ENCODE measurements at regions not wholly inside any gene's neighbourhood (a gene's known extent, or its start where the extent isn't known, plus 50 kb on each side); places are given as distances from the start of the nearest gene placed in this dataset.

GRCh38 chr14:54282849-54283248 is 114.0 kb upstream of the CDKN3 start:
- Histone ChIP-seq H3K4me1 (ENCODE audit: control insufficient read depth in 2 of 2, insufficient read depth in 2 of 2, low read length in 2 of 2) (no peaks in the 10 kb centered on the region), H3K36me3 (ENCODE audit: control insufficient read depth in 2 of 2, insufficient read depth in 2 of 2, low read length in 1 of 2) (no peaks in the 10 kb centered on the region), H3K27ac (ENCODE audit: low read depth in 1 of 2, low read length in 1 of 2) (no peak overlapping the region), H3K4me3 (ENCODE audit: low read length in 2 of 2) (no peak overlapping the region), H3K9me3 (ENCODE audit: control insufficient read depth in 2 of 2, insufficient read depth in 1 of 2, low read length in 1 of 2) (no peaks in the 10 kb centered on the region), H3K27me3 (ENCODE audit: control insufficient read depth in 2 of 2, insufficient read depth in 1 of 2, low read length in 1 of 2) (no peaks in the 10 kb centered on the region)
- 91% methylated on average over 2 of the region's 2 CpGs for WGBS
- no peak for DNase-seq (ENCODE audit: low read depth in 6 of 9, low spot score in 9 of 9)

- H3K4me3 ChIP-seq (ENCODE audit: low read length in 2 of 2), result no peak overlapping the region
- DNase-seq (ENCODE audit: low read depth in 6 of 9, low spot score in 9 of 9), result no peak
- 94% methylated on average over 6 of the region's 6 CpGs for WGBS
Observed at GRCh38 chr14:54285030-54285429, 111.8 kb upstream of the CDKN3 start.

DNA sequence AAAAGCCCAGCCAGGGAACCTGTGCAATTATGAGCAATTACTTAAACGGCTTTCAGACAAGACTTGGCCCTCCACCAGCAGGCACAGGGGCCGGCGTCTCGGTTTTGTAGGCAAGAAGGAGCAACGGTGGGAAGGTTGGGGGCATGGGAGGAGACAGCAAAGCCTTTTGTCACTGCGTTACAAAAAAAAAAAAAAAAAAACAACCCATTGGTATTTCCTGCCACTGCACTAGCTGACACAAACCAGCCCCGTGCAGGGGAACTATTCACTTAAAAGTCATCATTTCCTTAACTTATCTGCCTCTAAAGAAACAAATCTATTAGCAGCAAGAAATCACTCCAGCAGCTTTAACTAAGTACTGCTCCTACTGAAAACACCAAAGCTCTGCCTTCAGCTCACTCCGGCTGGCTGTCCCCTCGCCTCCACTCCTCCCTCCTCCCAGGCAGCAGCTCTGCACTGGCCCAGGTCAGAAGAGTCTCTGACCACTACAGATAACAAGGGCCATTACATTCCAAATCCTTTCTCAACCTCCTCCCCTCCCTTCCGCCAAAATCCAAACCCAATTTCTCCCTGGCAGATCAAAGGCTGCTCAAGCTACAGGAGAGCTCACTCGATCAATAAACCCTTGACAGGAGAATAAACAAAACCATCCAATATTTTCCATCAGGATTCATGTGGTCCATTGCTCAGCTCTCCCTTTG is 105.2 kb upstream of the CDKN3 start:
- no peak overlapping the region for H3K27ac ChIP-seq (ENCODE audit: low read depth in 1 of 2, low read length in 1 of 2)
- H3K27me3 ChIP-seq (ENCODE audit: control insufficient read depth in 2 of 2, insufficient read depth in 1 of 2, low read length in 1 of 2), result peaks cover 0 to 3% of the 10 kb centered on the region in 2 donors
- WGBS, result 25% methylated on average over 11 of the region's 11 CpGs
- no peaks in the 10 kb centered on the region for H3K9me3 ChIP-seq (ENCODE audit: control insufficient read depth in 2 of 2, insufficient read depth in 1 of 2, low read length in 1 of 2)
- DNase-seq (ENCODE audit: low read depth in 6 of 9, low spot score in 9 of 9), result no peak
- no peaks in the 10 kb centered on the region for H3K36me3 ChIP-seq (ENCODE audit: control insufficient read depth in 2 of 2, insufficient read depth in 2 of 2, low read length in 1 of 2)
- no peaks in the 10 kb centered on the region for H3K4me1 ChIP-seq (ENCODE audit: control insufficient read depth in 2 of 2, insufficient read depth in 2 of 2, low read length in 2 of 2)
- no peak overlapping the region for H3K4me3 ChIP-seq (ENCODE audit: low read length in 2 of 2)

More at GRCh38 chr14:54285030-54285429, 111.8 kb upstream of the CDKN3 start:
- no peak overlapping the region for H3K27ac ChIP-seq (ENCODE audit: low read depth in 1 of 2, low read length in 1 of 2)
- H3K9me3 ChIP-seq (ENCODE audit: control insufficient read depth in 2 of 2, insufficient read depth in 1 of 2, low read length in 1 of 2), result no peaks in the 10 kb centered on the region
- no peaks in the 10 kb centered on the region for H3K36me3 ChIP-seq (ENCODE audit: control insufficient read depth in 2 of 2, insufficient read depth in 2 of 2, low read length in 1 of 2)
- H3K27me3 ChIP-seq (ENCODE audit: control insufficient read depth in 2 of 2, insufficient read depth in 1 of 2, low read length in 1 of 2), result no peaks in the 10 kb centered on the region
- no peaks in the 10 kb centered on the region for H3K4me1 ChIP-seq (ENCODE audit: control insufficient read depth in 2 of 2, insufficient read depth in 2 of 2, low read length in 2 of 2)

DNA sequence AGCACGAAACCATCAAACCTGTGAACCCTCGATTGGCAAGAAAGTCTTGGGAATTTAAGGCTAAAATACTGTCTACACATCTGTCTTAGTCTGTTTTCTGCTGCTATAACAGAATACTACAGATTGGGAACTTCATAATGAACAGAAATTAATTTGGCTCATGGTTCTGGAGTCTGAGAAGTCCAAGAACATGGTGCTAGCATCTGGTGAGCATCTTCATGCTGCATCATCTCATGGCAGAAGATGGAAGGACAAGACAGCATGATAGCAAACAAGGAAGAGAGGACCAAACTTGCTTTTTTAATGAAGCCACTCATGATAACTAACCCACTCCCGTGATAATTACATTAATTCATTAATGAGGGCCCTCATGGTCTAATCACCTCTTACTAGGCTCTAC is 102.0 kb upstream of the CDKN3 start:
- 90% methylated on average over 3 of the region's 3 CpGs for WGBS
- H3K27ac ChIP-seq (ENCODE audit: low read depth in 1 of 2, low read length in 1 of 2), result no peak overlapping the region
- H3K4me1 ChIP-seq (ENCODE audit: control insufficient read depth in 2 of 2, insufficient read depth in 2 of 2, low read length in 2 of 2), result no peaks in the 10 kb centered on the region
- no peaks in the 10 kb centered on the region for H3K36me3 ChIP-seq (ENCODE audit: control insufficient read depth in 2 of 2, insufficient read depth in 2 of 2, low read length in 1 of 2)
- H3K27me3 ChIP-seq (ENCODE audit: control insufficient read depth in 2 of 2, insufficient read depth in 1 of 2, low read length in 1 of 2), result peaks cover 0 to 3% of the 10 kb centered on the region in 2 donors
- no peak for DNase-seq (ENCODE audit: low read depth in 6 of 9, low spot score in 9 of 9)
- no peak overlapping the region for H3K4me3 ChIP-seq (ENCODE audit: low read length in 2 of 2)
- no peaks in the 10 kb centered on the region for H3K9me3 ChIP-seq (ENCODE audit: control insufficient read depth in 2 of 2, insufficient read depth in 1 of 2, low read length in 1 of 2)

DNA sequence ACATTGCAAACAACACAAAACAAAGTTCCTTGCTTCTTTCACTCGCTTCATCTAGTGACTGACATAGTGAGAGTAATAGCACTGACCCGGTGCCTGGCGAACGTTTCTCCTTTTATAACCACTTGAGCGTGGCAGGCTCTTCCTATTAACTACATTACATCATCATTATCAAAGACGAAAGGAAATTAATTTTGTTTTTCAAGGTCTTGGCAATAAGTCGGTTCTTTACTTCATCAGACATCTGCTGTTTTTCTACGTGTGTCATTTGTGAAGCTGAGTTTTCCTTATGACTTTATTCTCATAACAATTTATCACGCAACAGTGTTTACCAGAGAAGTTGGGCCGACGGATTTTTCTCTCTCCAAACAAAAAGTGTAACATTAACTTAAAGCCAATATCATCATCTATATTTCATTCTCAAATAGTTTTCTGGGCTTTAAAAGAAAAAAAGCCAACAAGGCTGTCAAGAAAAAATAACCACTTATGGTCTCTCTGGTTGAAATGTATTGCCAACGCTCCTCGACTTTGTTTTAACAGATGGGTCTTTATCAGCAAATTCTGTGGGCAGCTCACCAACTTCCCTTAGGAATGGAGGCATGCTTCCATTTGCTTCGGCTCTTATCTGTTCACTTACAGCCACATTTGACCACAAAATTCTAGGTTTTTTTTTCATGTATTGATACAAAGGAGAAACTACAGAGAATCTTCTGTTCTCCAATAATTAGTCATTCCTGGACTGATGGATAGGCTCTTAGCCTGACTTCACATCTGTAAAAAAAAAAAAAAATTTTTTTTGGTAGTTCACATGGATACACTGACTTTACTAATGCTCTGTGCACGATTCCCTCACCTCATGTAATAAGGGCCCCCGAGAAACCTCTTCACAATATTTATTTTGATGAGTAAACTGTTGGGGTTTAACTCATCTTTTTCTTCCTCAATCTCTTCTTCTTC is 97.1 kb upstream of the CDKN3 start:
- no peak for DNase-seq (ENCODE audit: low read depth in 6 of 9, low spot score in 9 of 9)
- no peak overlapping the region for H3K27ac ChIP-seq (ENCODE audit: low read depth in 1 of 2, low read length in 1 of 2)
- 52% methylated on average over 16 of the region's 16 CpGs for WGBS

GRCh38 chr14:54300881-54301280 is 95.9 kb upstream of the CDKN3 start:
- DNase-seq (ENCODE audit: low read depth in 6 of 9, low spot score in 9 of 9), result no peak
- WGBS, result 97% methylated on average over 2 of the region's 2 CpGs
- H3K4me3 ChIP-seq (ENCODE audit: low read length in 2 of 2), result no peak overlapping the region
- H3K27me3 ChIP-seq (ENCODE audit: control insufficient read depth in 2 of 2, insufficient read depth in 1 of 2, low read length in 1 of 2), result no peaks in the 10 kb centered on the region
- no peaks in the 10 kb centered on the region for H3K4me1 ChIP-seq (ENCODE audit: control insufficient read depth in 2 of 2, insufficient read depth in 2 of 2, low read length in 2 of 2)
- H3K36me3 ChIP-seq (ENCODE audit: control insufficient read depth in 2 of 2, insufficient read depth in 2 of 2, low read length in 1 of 2), result no peaks in the 10 kb centered on the region
- H3K9me3 ChIP-seq (ENCODE audit: control insufficient read depth in 2 of 2, insufficient read depth in 1 of 2, low read length in 1 of 2), result no peaks in the 10 kb centered on the region
- no peak overlapping the region for H3K27ac ChIP-seq (ENCODE audit: low read depth in 1 of 2, low read length in 1 of 2)

More for the DNA sequence above, 97.1 kb upstream of the CDKN3 start:
- H3K27me3 ChIP-seq (ENCODE audit: control insufficient read depth in 2 of 2, insufficient read depth in 1 of 2, low read length in 1 of 2), result no peaks in the 10 kb centered on the region
- no peaks in the 10 kb centered on the region for H3K36me3 ChIP-seq (ENCODE audit: control insufficient read depth in 2 of 2, insufficient read depth in 2 of 2, low read length in 1 of 2)
- no peak overlapping the region for H3K4me3 ChIP-seq (ENCODE audit: low read length in 2 of 2)
- H3K9me3 ChIP-seq (ENCODE audit: control insufficient read depth in 2 of 2, insufficient read depth in 1 of 2, low read length in 1 of 2), result no peaks in the 10 kb centered on the region
- H3K4me1 ChIP-seq (ENCODE audit: control insufficient read depth in 2 of 2, insufficient read depth in 2 of 2, low read length in 2 of 2), result no peaks in the 10 kb centered on the region

DNA sequence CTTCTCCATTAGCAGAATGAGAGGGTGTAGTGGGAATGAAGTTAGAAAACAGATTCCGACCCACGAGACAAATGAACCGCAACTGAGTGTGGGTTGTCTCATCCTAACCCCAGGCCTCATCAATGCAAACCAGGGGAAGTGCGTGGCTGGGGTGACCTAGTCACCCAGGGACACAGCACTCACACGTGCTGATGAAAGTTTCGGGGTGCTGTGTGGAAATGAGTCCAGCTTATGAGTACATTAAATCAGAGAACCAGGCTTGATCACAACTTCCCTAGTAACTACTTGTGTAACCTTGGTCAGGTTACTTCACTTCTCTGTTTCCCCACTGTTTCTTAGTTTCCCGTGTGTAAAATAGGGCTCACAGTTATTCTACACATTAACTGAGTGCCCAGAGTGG is 95.4 kb upstream of the CDKN3 start:
- H3K9me3 ChIP-seq (ENCODE audit: control insufficient read depth in 2 of 2, insufficient read depth in 1 of 2, low read length in 1 of 2), result no peaks in the 10 kb centered on the region
- no peaks in the 10 kb centered on the region for H3K27me3 ChIP-seq (ENCODE audit: control insufficient read depth in 2 of 2, insufficient read depth in 1 of 2, low read length in 1 of 2)
- no peak for DNase-seq (ENCODE audit: low read depth in 6 of 9, low spot score in 9 of 9)
- H3K27ac ChIP-seq (ENCODE audit: low read depth in 1 of 2, low read length in 1 of 2), result no peak overlapping the region
- WGBS, result 88% methylated on average over 7 of the region's 7 CpGs
- H3K36me3 ChIP-seq (ENCODE audit: control insufficient read depth in 2 of 2, insufficient read depth in 2 of 2, low read length in 1 of 2), result no peaks in the 10 kb centered on the region
- H3K4me3 ChIP-seq (ENCODE audit: low read length in 2 of 2), result no peak overlapping the region
- H3K4me1 ChIP-seq (ENCODE audit: control insufficient read depth in 2 of 2, insufficient read depth in 2 of 2, low read length in 2 of 2), result no peaks in the 10 kb centered on the region

DNA sequence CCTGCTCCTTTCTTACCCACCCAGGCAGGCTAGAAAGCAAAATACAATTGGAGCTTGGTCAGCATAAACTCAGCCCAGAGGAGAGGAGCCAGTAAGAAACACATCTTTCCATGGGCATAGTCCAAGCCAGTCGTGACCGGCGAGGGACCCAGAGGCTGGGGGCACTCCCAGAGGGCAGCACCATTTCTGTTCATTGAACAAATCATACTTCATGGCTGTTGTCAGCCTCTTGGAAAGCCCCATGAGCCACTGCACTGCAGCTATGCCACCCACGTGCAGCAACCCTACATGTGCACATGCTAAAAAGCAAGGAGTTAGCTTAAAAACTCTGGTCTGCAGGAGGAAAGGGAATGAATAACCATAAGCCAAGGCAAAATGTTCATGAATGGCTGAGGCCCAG is 90.0 kb upstream of the CDKN3 start:
- Histone ChIP-seq H3K27me3 (ENCODE audit: control insufficient read depth in 2 of 2, insufficient read depth in 1 of 2, low read length in 1 of 2) (no peaks in the 10 kb centered on the region), H3K9me3 (ENCODE audit: control insufficient read depth in 2 of 2, insufficient read depth in 1 of 2, low read length in 1 of 2) (no peaks in the 10 kb centered on the region), H3K27ac (ENCODE audit: low read depth in 1 of 2, low read length in 1 of 2) (no peak overlapping the region), H3K4me1 (ENCODE audit: control insufficient read depth in 2 of 2, insufficient read depth in 2 of 2, low read length in 2 of 2) (no peaks in the 10 kb centered on the region), H3K4me3 (ENCODE audit: low read length in 2 of 2) (no peak overlapping the region), H3K36me3 (ENCODE audit: control insufficient read depth in 2 of 2, insufficient read depth in 2 of 2, low read length in 1 of 2) (no peaks in the 10 kb centered on the region)
- WGBS, result 83% methylated on average over 4 of the region's 4 CpGs
- no peak for DNase-seq (ENCODE audit: low read depth in 6 of 9, low spot score in 9 of 9)

- DNase-seq (ENCODE audit: low read depth in 6 of 9, low spot score in 9 of 9), result no peak
- Histone ChIP-seq H3K36me3 (ENCODE audit: control insufficient read depth in 2 of 2, insufficient read depth in 2 of 2, low read length in 1 of 2) (no peaks in the 10 kb centered on the region), H3K27ac (ENCODE audit: low read depth in 1 of 2, low read length in 1 of 2) (no peak overlapping the region), H3K27me3 (ENCODE audit: control insufficient read depth in 2 of 2, insufficient read depth in 1 of 2, low read length in 1 of 2) (no peaks in the 10 kb centered on the region), H3K4me1 (ENCODE audit: control insufficient read depth in 2 of 2, insufficient read depth in 2 of 2, low read length in 2 of 2) (no peaks in the 10 kb centered on the region), H3K9me3 (ENCODE audit: control insufficient read depth in 2 of 2, insufficient read depth in 1 of 2, low read length in 1 of 2) (no peaks in the 10 kb centered on the region), H3K4me3 (ENCODE audit: low read length in 2 of 2) (no peak overlapping the region)
- WGBS, result 92% methylated on average over 5 of the region's 5 CpGs
Observed at GRCh38 chr14:54309615-54310014, 87.2 kb upstream of the CDKN3 start.

Data from thymus (tissue), 11 donors.